NB4 (cell line): ENCODE measurements at regions not wholly inside any gene's neighbourhood (a gene's known extent, or its start where the extent isn't known, plus 50 kb on each side); places are given as distances from the start of the nearest gene placed in this dataset.

ENCODE experiments used
- DNase-seq: peaks from one replicate; pipeline ENCODE4 v3.0.0; 2010; ENCODE audit warnings: low read depth
- H3K4me3 ChIP-seq: one replicate; pipeline ENCODE4 v1.5.1; 2011; ENCODE audit warnings: mild to moderate bottlenecking, low read depth, low read length, moderate library complexity
- CTCF ChIP-seq: IDR thresholded peaks from one replicate; pipeline ENCODE4 v1.5.1; 2012; ENCODE audit warnings: low read depth, low read length
- MAX ChIP-seq: IDR thresholded peaks from 2 replicates; pipeline ENCODE4 v1.6.1; 2011; ENCODE audit warnings: low read depth, low read length
- MYC ChIP-seq: IDR thresholded peaks from 2 replicates; pipeline ENCODE4 v1.6.1; 2011; ENCODE audit warnings: low read depth, low read length
- POLR2A ChIP-seq: IDR thresholded peaks from 2 replicates; pipeline ENCODE4 v1.6.1; 2011; ENCODE audit warnings: mild to moderate bottlenecking; ENCODE audit not compliant: insufficient read length; ENCODE audit errors: extremely low read depth

- H3K4me3 ChIP-seq = no peak overlapping the region
- TF ChIP-seq MAX = no peak
- no peak for TF ChIP-seq CTCF
- TF ChIP-seq MYC = no peak
- TF ChIP-seq POLR2A = no peak
- no peak for DNase-seq
Measured at GRCh38 chr4:81804849-81805248, 333.1 kb upstream of the RASGEF1B start.

- TF ChIP-seq MAX (no peak), CTCF (no peak), POLR2A (no peak), MYC (no peak)
- DNase-seq = no peak
Measured at GRCh38 chr4:81802285-81802846, 330.7 kb upstream of the RASGEF1B start.

GRCh38 chr4:81799371-81799770, 327.7 kb upstream of the RASGEF1B start:
- DNase-seq = no peak
- no peak for TF ChIP-seq CTCF
- no peak for TF ChIP-seq MAX
- H3K4me3 ChIP-seq = no peak overlapping the region

More at GRCh38 chr4:81802285-81802846, 330.7 kb upstream of the RASGEF1B start:
- H3K4me3 ChIP-seq = no peak overlapping the region

- no peak overlapping the region for H3K4me3 ChIP-seq
- TF ChIP-seq MYC (no peak), POLR2A (no peak), MAX (no peak), CTCF (no peak)
- DNase-seq = no peak
Measured at GRCh38 chr4:81796790-81797528, 325.3 kb upstream of the RASGEF1B start.

GRCh38 chr4:81792521-81792920, 320.8 kb upstream of the RASGEF1B start:
- no peak overlapping the region for H3K4me3 ChIP-seq
- no peak for DNase-seq
- TF ChIP-seq MAX = no peak
- TF ChIP-seq CTCF = no peak
- no peak for TF ChIP-seq POLR2A
- no peak for TF ChIP-seq MYC
